Nephron (organoid): ENCODE measurements at regions not wholly inside any gene's neighbourhood (a gene's known extent, or its start where the extent isn't known, plus 50 kb on each side); places are given as distances from the start of the nearest gene placed in this dataset.
A peak's percentile ranks its signal among the peaks of the same experiment; 100 is the strongest.

Experiments used
- H3K27ac Mint-ChIP-seq, 3 experiments: 2 replicates each; pipeline ENCODE4 v1.8.0; 2020; ENCODE audit warnings: mixed read lengths in 3 of 3, mild to moderate bottlenecking in 2 of 3, moderate library complexity in 1 of 3
- H3K27me3 Mint-ChIP-seq: 2 replicates; pipeline ENCODE4 v1.8.0; 2021; ENCODE audit warnings: low read depth, mild to moderate bottlenecking, moderate library complexity, mixed read lengths
- H3K36me3 Mint-ChIP-seq: 2 replicates; pipeline ENCODE4 v1.8.0; 2020; ENCODE audit warnings: low read depth, mixed read lengths
- H3K4me1 Mint-ChIP-seq: 2 replicates; pipeline ENCODE4 v1.8.0; 2020; ENCODE audit warnings: mixed read lengths
- H3K4me3 Mint-ChIP-seq, 3 experiments: 2 replicates each; pipeline ENCODE4 v1.8.0; 2020; ENCODE audit warnings: mild to moderate bottlenecking in 3 of 3, mixed read lengths in 3 of 3, moderate library complexity in 2 of 3
- H3K9me3 Mint-ChIP-seq: 2 replicates; pipeline ENCODE4 v1.8.0; 2020; ENCODE audit warnings: mixed read lengths
- TF ChIP-seq, protein P1 (sequence below), 3 experiments: fragments of 200-600 bp; sonication (generic); IDR thresholded peaks; one replicate each; pipeline ENCODE4 v1.5.0; 2021; ENCODE audit warnings: antibody characterized with exemption in 3 of 3; ENCODE audit not compliant: unreplicated experiment in 3 of 3

DNA sequence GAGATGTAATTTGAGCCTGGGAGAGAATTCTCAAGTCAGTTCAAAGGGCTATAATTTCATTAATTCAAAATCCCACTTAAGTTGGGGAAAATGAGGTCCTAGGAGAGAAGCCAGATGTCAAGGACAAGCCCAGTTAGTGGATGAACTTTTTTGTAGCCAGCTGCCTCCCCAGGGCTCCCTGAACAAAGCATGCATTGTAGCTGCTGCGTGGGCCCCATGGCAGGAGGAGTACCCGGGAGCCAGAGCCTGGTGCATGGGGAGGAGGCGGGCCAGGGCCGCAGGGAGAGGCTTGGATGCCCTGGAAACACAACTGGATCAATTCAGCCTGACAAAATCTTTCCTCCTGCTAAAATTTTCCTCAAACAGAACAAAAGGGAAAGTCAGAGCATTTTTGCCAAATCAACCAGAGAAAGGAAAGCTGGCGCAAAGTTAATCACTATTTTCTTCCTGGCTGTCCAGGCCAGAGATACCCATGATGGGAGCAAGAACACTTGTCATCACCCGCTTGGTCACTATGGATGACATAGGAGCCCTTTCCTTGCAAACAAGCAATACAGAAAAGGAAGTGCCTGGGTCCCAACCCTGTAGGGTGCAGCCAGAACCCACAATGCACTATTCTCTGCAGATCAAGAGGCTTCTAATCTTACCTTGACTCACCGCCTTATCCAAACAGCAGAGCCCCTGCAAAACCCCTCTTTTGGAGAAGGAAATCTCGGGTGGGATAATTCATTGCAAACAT is 248.1 kb upstream of the RAB4A start:
- TF ChIP-seq, protein P1, sequence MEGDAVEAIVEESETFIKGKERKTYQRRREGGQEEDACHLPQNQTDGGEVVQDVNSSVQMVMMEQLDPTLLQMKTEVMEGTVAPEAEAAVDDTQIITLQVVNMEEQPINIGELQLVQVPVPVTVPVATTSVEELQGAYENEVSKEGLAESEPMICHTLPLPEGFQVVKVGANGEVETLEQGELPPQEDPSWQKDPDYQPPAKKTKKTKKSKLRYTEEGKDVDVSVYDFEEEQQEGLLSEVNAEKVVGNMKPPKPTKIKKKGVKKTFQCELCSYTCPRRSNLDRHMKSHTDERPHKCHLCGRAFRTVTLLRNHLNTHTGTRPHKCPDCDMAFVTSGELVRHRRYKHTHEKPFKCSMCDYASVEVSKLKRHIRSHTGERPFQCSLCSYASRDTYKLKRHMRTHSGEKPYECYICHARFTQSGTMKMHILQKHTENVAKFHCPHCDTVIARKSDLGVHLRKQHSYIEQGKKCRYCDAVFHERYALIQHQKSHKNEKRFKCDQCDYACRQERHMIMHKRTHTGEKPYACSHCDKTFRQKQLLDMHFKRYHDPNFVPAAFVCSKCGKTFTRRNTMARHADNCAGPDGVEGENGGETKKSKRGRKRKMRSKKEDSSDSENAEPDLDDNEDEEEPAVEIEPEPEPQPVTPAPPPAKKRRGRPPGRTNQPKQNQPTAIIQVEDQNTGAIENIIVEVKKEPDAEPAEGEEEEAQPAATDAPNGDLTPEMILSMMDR (IDR thresholded peaks at IDR 0.05; ENCODE audit: unreplicated experiment in 3 of 3): no peak
- peak overlapping the region in 1 of 3 experiments; percentile 44 for H3K27ac Mint-ChIP-seq
- H3K27me3 Mint-ChIP-seq: peaks cover 13% of the 10 kb centered on the region
- H3K36me3 Mint-ChIP-seq: no peaks in the 10 kb centered on the region
- H3K4me3 Mint-ChIP-seq: no peak overlapping the region
- H3K9me3 Mint-ChIP-seq: no peaks in the 10 kb centered on the region
- H3K4me1 Mint-ChIP-seq: peaks cover 23% of the 10 kb centered on the region

DNA sequence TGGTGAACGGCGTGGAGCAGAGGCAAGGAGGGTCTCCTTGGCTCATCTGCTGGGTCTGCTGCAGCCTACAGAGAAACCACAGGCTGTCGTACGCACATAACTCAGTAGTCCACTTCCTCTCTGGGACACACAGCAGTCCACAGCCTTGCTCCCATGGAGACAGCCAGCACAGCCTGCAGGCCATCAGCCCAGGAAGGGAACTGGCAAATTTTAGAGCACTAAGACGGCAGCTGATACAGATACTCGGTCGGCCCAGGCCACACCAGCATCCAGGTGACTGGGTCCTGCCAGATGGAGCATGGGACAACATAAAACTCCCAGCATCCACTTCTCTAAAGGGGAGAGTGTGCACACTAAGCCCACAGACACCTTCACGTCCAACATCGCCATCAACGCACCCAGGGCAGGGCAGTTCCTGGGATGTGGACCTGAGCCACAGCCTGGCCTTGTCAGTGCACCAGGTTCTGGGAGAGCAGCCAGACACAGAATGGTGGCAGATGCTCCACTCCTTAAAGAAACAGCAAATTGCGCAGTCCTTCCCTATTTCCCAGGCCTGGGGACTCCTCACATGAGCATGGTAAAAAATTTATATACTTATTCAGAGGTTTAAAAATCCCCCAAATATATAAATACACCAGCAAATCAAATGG is 247.1 kb upstream of the RAB4A start:
- no peaks in the 10 kb centered on the region for H3K36me3 Mint-ChIP-seq
- H3K9me3 Mint-ChIP-seq: no peaks in the 10 kb centered on the region
- peaks cover 14% of the 10 kb centered on the region for H3K27me3 Mint-ChIP-seq
- no peak overlapping the region for H3K27ac Mint-ChIP-seq
- TF ChIP-seq, protein P1 (IDR thresholded peaks at IDR 0.05; ENCODE audit: unreplicated experiment in 3 of 3): no peak
- H3K4me1 Mint-ChIP-seq: peaks cover 24% of the 10 kb centered on the region
- no peak overlapping the region for H3K4me3 Mint-ChIP-seq

DNA sequence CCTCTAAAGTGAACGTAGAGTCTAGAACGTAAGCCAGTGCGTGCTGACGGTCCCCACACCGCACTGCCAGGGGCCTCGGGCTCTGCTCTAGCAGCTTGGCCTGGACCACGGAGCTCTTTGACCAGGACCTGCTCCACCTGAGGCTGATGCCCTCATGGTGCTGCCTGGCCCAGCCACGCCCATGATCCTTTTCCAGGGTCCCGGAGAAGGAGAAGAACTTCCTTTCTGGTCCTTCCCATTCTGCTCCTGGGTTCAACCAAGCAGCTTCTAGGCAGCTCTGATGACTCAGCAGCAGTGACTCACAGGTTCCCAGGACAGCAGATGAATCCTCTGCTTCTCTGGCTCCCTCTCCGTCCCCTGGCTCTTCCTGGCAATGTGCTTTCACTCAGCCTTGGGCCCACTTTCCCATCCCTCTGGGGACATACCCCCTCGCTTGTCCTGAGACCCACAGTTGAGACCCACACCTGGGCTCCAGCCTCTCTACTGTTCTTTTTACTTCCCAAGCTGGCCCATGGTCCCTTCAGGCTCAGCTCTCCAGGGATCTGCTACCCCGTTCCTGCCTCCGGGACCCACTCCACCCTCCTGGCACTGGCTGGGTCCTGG is 246.3 kb upstream of the RAB4A start:
- H3K4me3 Mint-ChIP-seq: no peak overlapping the region
- no peak overlapping the region for H3K27ac Mint-ChIP-seq
- peaks cover 28% of the 10 kb centered on the region for H3K4me1 Mint-ChIP-seq
- H3K9me3 Mint-ChIP-seq: no peaks in the 10 kb centered on the region
- TF ChIP-seq, protein P1 (IDR thresholded peaks at IDR 0.05; ENCODE audit: unreplicated experiment in 3 of 3): no peak
- peaks cover 14% of the 10 kb centered on the region for H3K27me3 Mint-ChIP-seq
- H3K36me3 Mint-ChIP-seq: no peaks in the 10 kb centered on the region

DNA sequence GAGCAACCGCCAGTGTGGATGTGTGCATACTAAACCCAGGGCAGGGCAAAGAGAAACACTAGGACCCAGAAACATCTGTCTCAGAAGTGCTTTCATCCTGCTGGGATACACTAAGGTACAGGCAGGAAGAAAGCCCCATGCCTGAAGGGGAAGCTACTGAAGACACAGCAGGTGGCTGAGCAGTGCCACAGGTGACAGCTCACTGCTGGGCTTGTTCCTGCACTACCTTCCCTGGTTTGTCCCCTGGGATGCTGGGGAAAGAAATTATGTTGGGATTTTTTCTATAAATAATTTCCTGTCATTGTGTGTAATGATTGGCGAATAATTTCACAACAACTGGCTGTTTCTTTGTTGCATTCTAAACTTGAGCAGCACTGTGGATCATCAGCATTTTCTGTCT is 245.3 kb upstream of the RAB4A start:
- no peak overlapping the region for H3K27ac Mint-ChIP-seq
- H3K4me3 Mint-ChIP-seq: no peak overlapping the region
- TF ChIP-seq, protein P1 (IDR thresholded peaks at IDR 0.05; ENCODE audit: unreplicated experiment in 3 of 3): no peak
- peaks cover 10% of the 10 kb centered on the region for H3K27me3 Mint-ChIP-seq
- no peaks in the 10 kb centered on the region for H3K9me3 Mint-ChIP-seq
- H3K36me3 Mint-ChIP-seq: no peaks in the 10 kb centered on the region
- H3K4me1 Mint-ChIP-seq: peaks cover 37% of the 10 kb centered on the region

DNA sequence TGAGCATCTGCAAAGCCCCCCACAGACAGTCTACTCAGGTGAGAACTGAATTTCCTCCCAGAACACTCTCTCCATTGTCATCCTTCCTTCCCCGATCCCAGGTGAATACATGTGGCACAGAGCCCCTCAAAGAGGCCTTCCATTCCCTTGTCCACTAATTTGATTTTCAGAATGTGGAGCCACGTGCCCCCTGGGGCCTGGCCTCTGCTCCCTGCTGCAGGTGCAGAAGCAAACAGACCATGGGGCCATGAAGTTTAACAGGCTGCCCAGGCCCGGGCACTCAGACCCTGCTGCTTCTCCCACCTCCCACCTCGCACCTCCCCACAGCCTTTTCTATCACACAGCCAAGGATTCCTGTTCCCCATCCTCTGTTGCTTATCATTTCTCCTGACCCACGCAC is 243.8 kb upstream of the RAB4A start:
- Mint-ChIP-seq H3K9me3 (no peaks in the 10 kb centered on the region), H3K27me3 (peaks cover 19% of the 10 kb centered on the region), H3K27ac (peak overlapping the region; percentile 44 to 68 (median 61)), H3K36me3 (no peaks in the 10 kb centered on the region), H3K4me3 (no peak overlapping the region), H3K4me1 (peaks cover 52% of the 10 kb centered on the region)
- TF ChIP-seq, protein P1 (IDR thresholded peaks at IDR 0.05; ENCODE audit: unreplicated experiment in 3 of 3): no peak
